ENCODE measurements at regions not wholly inside any gene's neighbourhood (a gene's known extent, or its start where the extent isn't known, plus 50 kb on each side); places are given as distances from the start of the nearest gene placed in this dataset.

GRCh38 chr2:102880731-102881130, 118.9 kb downstream of the TMEM182 start:
- RAD21 ChIA-PET (ENCODE audit: low non-redundant PET in 1 of 2, low total read pairs in 2 of 2, uncharacterized antibody in 2 of 2, unreplicated experiment in 2 of 2): no interaction called here
- Histone ChIP-seq H3K9me2 (ENCODE audit: insufficient read depth) (no peaks in the 10 kb centered on the region), H2AFZ (ENCODE audit: low read depth, low read length, poor library complexity, severe bottlenecking) (no peak overlapping the region), H4K20me1 (ENCODE audit: insufficient read depth) (no peaks in the 10 kb centered on the region), H3K79me2 (ENCODE audit: insufficient read depth, low read length) (no peaks in the 10 kb centered on the region), H3K4me1 (ENCODE audit: control insufficient read depth in 1 of 2, insufficient read depth in 2 of 2, low read length in 2 of 2) (no peaks in the 10 kb centered on the region), H3K27ac (ENCODE audit: low read depth, low read length) (no peak overlapping the region), H3K27me3 (ENCODE audit: insufficient read depth, low read length) (no peaks in the 10 kb centered on the region), H3K36me3 (ENCODE audit: control insufficient read depth in 1 of 2, insufficient read depth in 2 of 2, low read length in 2 of 2) (no peaks in the 10 kb centered on the region), H3K9me3 (ENCODE audit: control insufficient read depth in 1 of 2, insufficient read depth in 1 of 2, low read depth in 1 of 2, low read length in 2 of 2) (no peaks in the 10 kb centered on the region), H3K9ac (ENCODE audit: low read length) (no peak overlapping the region), H3K4me2 (ENCODE audit: low read length) (no peak overlapping the region), H3K4me3 (replicated peaks in 1 of 2; ENCODE audit: low read depth in 1 of 2, low read length in 2 of 2) (no peak overlapping the region)
- POLR2A ChIA-PET: no interaction called here
- no peak for DNase-seq (ENCODE audit: low read depth, low spot score)
- no peak for ATAC-seq
- no TSS peak for BruUV-seq (replicated peaks)
- intact Hi-C loops (cut with micrococcal nuclease): no loop called here
- CTCF ChIA-PET: no interaction called here
- TF ChIP-seq, protein P1, sequence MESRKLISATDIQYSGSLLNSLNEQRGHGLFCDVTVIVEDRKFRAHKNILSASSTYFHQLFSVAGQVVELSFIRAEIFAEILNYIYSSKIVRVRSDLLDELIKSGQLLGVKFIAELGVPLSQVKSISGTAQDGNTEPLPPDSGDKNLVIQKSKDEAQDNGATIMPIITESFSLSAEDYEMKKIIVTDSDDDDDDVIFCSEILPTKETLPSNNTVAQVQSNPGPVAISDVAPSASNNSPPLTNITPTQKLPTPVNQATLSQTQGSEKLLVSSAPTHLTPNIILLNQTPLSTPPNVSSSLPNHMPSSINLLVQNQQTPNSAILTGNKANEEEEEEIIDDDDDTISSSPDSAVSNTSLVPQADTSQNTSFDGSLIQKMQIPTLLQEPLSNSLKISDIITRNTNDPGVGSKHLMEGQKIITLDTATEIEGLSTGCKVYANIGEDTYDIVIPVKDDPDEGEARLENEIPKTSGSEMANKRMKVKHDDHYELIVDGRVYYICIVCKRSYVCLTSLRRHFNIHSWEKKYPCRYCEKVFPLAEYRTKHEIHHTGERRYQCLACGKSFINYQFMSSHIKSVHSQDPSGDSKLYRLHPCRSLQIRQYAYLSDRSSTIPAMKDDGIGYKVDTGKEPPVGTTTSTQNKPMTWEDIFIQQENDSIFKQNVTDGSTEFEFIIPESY (IDR thresholded peaks at IDR 0.05; ENCODE audit: extremely low read depth, insufficient replicate concordance, low read length): no peak
- TF ChIP-seq JUND (IDR thresholded peaks at IDR 0.05): no peak
- no peak for TF ChIP-seq SP1 (IDR thresholded peaks at IDR 0.05; ENCODE audit: low read depth)
- no peak for TF ChIP-seq SIN3A (IDR thresholded peaks at IDR 0.05; ENCODE audit: low read depth)
- TF ChIP-seq RAD21 (IDR thresholded peaks at IDR 0.05; ENCODE audit: low read depth): no peak
- no peak for TF ChIP-seq ATF3 (IDR thresholded peaks at IDR 0.05)
- TF ChIP-seq ZFX (IDR thresholded peaks at IDR 0.05): no peak
- no peak for TF ChIP-seq CEBPB (IDR thresholded peaks at IDR 0.05; ENCODE audit: low read depth)

DNA sequence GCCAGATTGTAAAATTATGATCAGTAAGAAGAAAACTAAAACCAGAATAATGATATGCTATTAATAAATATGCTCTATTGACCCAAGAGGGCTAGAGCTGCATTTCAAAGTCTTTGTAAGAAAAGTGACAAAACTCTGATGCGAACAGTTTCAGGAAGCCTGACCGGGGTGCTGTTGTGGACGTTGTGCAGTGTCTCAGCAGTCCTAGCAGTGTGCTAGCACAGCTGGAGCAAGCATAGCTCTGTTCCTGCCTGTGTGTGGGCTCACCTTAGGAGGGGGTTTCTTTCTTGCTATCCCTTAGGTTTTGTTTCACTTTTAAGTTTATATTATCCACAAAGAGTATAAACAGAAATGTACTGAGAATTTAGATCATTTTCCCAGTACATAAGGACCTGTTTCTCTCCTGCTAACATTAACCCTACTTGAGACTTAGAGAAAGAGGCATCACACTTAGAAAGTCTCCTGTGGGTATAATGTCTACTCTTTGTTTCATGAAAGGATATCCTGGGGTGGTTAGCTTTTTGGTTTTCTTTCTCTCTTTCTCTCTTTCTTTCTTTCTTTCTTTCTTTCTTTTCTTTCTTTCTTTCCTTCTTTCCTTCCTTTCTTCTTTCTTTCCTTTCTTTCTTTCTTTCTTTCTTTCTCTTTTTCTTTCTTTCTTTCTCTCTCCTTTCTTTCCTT, 124.5 kb downstream of the TMEM182 start:
- no peak overlapping the region for H3K4me2 ChIP-seq (ENCODE audit: low read length)
- ATAC-seq: no peak
- no peak overlapping the region for H3K9ac ChIP-seq (ENCODE audit: low read length)
- H3K9me3 ChIP-seq (ENCODE audit: control insufficient read depth in 1 of 2, insufficient read depth in 1 of 2, low read depth in 1 of 2, low read length in 2 of 2): no peaks in the 10 kb centered on the region
- H3K79me2 ChIP-seq (ENCODE audit: insufficient read depth, low read length): no peaks in the 10 kb centered on the region
- no TSS peak for BruUV-seq (replicated peaks)
- no peak for DNase-seq (ENCODE audit: low read depth, low spot score)
- no peak overlapping the region for H3K27ac ChIP-seq (ENCODE audit: low read depth, low read length)
- no peak overlapping the region for H2AFZ ChIP-seq (ENCODE audit: low read depth, low read length, poor library complexity, severe bottlenecking)
- RAD21 ChIA-PET (ENCODE audit: low non-redundant PET in 1 of 2, low total read pairs in 2 of 2, uncharacterized antibody in 2 of 2, unreplicated experiment in 2 of 2): no interaction called here
- POLR2A ChIA-PET: no interaction called here
- no peak overlapping the region for H3K4me3 ChIP-seq (replicated peaks in 1 of 2; ENCODE audit: low read depth in 1 of 2, low read length in 2 of 2)
- no peaks in the 10 kb centered on the region for H3K9me2 ChIP-seq (ENCODE audit: insufficient read depth)
- intact Hi-C loops (cut with micrococcal nuclease): no loop called here
- no peaks in the 10 kb centered on the region; the same call in 1 of the 2 replicates for H3K27me3 ChIP-seq (ENCODE audit: insufficient read depth, low read length)
- TF ChIP-seq EZH2phosphoT487 (IDR thresholded peaks at IDR 0.05; ENCODE audit: borderline replicate concordance) (no peak), REST (IDR thresholded peaks at IDR 0.05; ENCODE audit: low read depth) (no peak), RAD21 (IDR thresholded peaks at IDR 0.05; ENCODE audit: low read depth) (no peak)
- no peaks in the 10 kb centered on the region for H3K36me3 ChIP-seq (ENCODE audit: control insufficient read depth in 1 of 2, insufficient read depth in 2 of 2, low read length in 2 of 2)
- no peaks in the 10 kb centered on the region for H3K4me1 ChIP-seq (ENCODE audit: control insufficient read depth in 1 of 2, insufficient read depth in 2 of 2, low read length in 2 of 2)
- CTCF ChIA-PET: no interaction called here
- H4K20me1 ChIP-seq (ENCODE audit: insufficient read depth): no peaks in the 10 kb centered on the region

Measured in HCT116 (cell line).